Loucy (cell line): ENCODE measurements at regions not wholly inside any gene's neighbourhood (a gene's known extent, or its start where the extent isn't known, plus 50 kb on each side); places are given as distances from the start of the nearest gene placed in this dataset.
"Not testable (repeated sequence)": the region's sequence is repeated elsewhere in the genome, so short reads cannot be mapped to it uniquely, and the experiment has no call there.

Experiments
- H2AFZ ChIP-seq: fragments of 200-600 bp; sonication (generic); 2 replicates; pipeline ENCODE4 v1.6.0; 2016; ENCODE audit warnings: antibody characterized with exemption, mild to moderate bottlenecking, low read length, moderate library complexity
- H3F3A ChIP-seq: fragments of 200-600 bp; 2 replicates; pipeline ENCODE4 v1.6.0; 2016; ENCODE audit warnings: antibody characterized with exemption, low read depth, mild to moderate bottlenecking
- H3K27me3 ChIP-seq: fragments of 200-600 bp; sonication (generic); 2 replicates; pipeline ENCODE4 v1.6.1; 2014; ENCODE audit warnings: low read length, mild to moderate bottlenecking; ENCODE audit not compliant: insufficient read depth, poor library complexity, severe bottlenecking
- H3K36me3 ChIP-seq: fragments of 200-600 bp; sonication (generic); 2 replicates; pipeline ENCODE4 v1.6.1; 2016; ENCODE audit warnings: low read length; ENCODE audit not compliant: insufficient read depth
- H3K4me1 ChIP-seq: fragments of 200-600 bp; sonication (generic); 2 replicates; pipeline ENCODE4 v1.5.1; 2014; ENCODE audit warnings: low read length, mild to moderate bottlenecking; ENCODE audit not compliant: insufficient read depth, poor library complexity, severe bottlenecking
- H3K4me2 ChIP-seq: fragments of 200-600 bp; sonication (generic); 2 replicates; pipeline ENCODE4 v1.6.0; 2014; ENCODE audit warnings: antibody characterized with exemption, low read length, low read depth, mild to moderate bottlenecking; ENCODE audit not compliant: poor library complexity, severe bottlenecking
- H3K4me3 ChIP-seq: fragments of 200-600 bp; sonication (generic); 2 replicates; pipeline ENCODE4 v1.5.1; 2014; ENCODE audit warnings: low read length, mild to moderate bottlenecking, mixed read lengths; ENCODE audit not compliant: poor library complexity, severe bottlenecking
- H3K79me2 ChIP-seq: fragments of 200-600 bp; sonication (generic); 2 replicates; pipeline ENCODE4 v1.6.1; 2014; ENCODE audit warnings: low read length; ENCODE audit not compliant: insufficient read depth
- H3K9ac ChIP-seq: fragments of 200-600 bp; sonication (generic); 2 replicates; pipeline ENCODE4 v1.6.0; 2014; ENCODE audit warnings: mild to moderate bottlenecking, low read depth, low read length, moderate library complexity; ENCODE audit not compliant: poor library complexity, severe bottlenecking
- H3K9me2 ChIP-seq: fragments of 200-600 bp; sonication (generic); replicated peaks from 2 replicates; pipeline ENCODE4 v1.6.1; 2016; ENCODE audit warnings: low read depth, low read length, mixed read lengths
- H3K9me3 ChIP-seq: fragments of 200-600 bp; sonication (generic); 2 replicates; pipeline ENCODE4 v1.6.1; 2014; ENCODE audit warnings: mild to moderate bottlenecking, antibody characterized with exemption, low read length, low read depth; ENCODE audit not compliant: insufficient read depth
- H4K20me1 ChIP-seq: fragments of 200-600 bp; sonication (generic); 2 replicates; pipeline ENCODE4 v1.6.0; 2014; ENCODE audit warnings: antibody characterized with exemption, low read length, mild to moderate bottlenecking; ENCODE audit not compliant: insufficient read depth, poor library complexity, severe bottlenecking
- EZH2phosphoT487 ChIP-seq: fragments of 200-600 bp; IDR thresholded peaks from 2 replicates; pipeline ENCODE4 v1.6.1; 2018; ENCODE audit warnings: antibody characterized with exemption, mild to moderate bottlenecking, moderate library complexity, borderline replicate concordance
- TF ChIP-seq, protein P1 (sequence below): fragments of 200-600 bp; sonication (generic); conservative IDR thresholded peaks from 2 replicates; pipeline ENCODE4 v1.5.1; 2014; ENCODE audit warnings: mild to moderate bottlenecking, antibody characterized with exemption, low read length

DNA sequence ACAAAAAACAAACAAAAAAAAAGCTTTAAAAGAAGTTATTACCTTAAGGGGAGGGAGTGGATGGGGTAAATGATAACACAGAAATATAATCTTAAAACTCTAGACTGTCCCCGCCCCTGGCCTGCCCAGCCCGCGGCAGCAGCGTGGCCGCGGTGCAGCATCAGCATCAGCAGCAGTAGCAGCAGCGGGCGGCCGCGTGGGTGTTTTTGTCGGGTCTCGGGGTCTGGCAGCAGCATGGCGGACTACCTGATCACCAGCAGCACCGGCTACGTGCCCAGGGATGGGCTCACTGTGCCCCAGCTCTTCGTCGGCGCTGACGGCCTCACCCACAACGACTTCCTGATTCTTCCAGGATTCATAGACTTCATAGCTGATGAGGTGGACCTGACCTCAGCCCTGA is 80.0 kb upstream of the ANKRD28 start:
- no peak overlapping the region for H3K9ac ChIP-seq
- H4K20me1 ChIP-seq = no peaks in the 10 kb centered on the region
- H3K27me3 ChIP-seq = no peaks in the 10 kb centered on the region
- no peaks in the 10 kb centered on the region for H3K36me3 ChIP-seq
- no peaks in the 10 kb centered on the region for H3K9me3 ChIP-seq
- TF ChIP-seq EZH2phosphoT487 = no peak
- TF ChIP-seq, protein P1, sequence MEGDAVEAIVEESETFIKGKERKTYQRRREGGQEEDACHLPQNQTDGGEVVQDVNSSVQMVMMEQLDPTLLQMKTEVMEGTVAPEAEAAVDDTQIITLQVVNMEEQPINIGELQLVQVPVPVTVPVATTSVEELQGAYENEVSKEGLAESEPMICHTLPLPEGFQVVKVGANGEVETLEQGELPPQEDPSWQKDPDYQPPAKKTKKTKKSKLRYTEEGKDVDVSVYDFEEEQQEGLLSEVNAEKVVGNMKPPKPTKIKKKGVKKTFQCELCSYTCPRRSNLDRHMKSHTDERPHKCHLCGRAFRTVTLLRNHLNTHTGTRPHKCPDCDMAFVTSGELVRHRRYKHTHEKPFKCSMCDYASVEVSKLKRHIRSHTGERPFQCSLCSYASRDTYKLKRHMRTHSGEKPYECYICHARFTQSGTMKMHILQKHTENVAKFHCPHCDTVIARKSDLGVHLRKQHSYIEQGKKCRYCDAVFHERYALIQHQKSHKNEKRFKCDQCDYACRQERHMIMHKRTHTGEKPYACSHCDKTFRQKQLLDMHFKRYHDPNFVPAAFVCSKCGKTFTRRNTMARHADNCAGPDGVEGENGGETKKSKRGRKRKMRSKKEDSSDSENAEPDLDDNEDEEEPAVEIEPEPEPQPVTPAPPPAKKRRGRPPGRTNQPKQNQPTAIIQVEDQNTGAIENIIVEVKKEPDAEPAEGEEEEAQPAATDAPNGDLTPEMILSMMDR = no peak
- no peak overlapping the region for H3K4me2 ChIP-seq
- H3K9me2 ChIP-seq = no peaks in the 10 kb centered on the region
- no peak overlapping the region for H3K4me3 ChIP-seq
- H3K79me2 ChIP-seq = no peaks in the 10 kb centered on the region
- no peaks in the 10 kb centered on the region for H3K4me1 ChIP-seq
- no peaks in the 10 kb centered on the region for H3F3A ChIP-seq
- no peak overlapping the region for H2AFZ ChIP-seq

DNA sequence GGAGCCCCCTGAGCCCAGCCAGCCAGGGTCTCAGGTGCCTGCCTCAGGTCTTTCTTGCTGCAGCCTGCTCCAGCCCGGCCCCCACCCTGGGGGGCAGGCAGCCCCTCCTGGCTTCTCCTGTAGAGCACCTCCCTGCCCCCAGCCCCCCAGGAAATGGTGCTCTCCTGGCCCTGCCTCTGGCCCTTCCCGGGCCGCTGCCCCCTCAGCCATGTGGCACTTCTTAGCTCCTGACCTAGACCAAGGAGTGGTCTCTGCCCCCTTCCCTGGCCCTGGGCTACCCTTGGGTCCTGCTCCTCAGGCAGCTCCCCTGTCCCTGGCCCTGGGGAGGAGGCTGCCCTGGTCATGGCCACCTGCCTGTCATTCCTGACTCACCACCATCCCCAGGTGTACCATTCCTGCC is 82.0 kb upstream of the ANKRD28 start:
- not testable (repeated sequence) for H3K4me2 ChIP-seq, H3K79me2 ChIP-seq, H3K36me3 ChIP-seq, H3K9me3 ChIP-seq, H4K20me1 ChIP-seq, H3K9me2 ChIP-seq, H3K9ac ChIP-seq, H3K27me3 ChIP-seq, H3K4me3 ChIP-seq, H3F3A ChIP-seq, H2AFZ ChIP-seq, H3K4me1 ChIP-seq

DNA sequence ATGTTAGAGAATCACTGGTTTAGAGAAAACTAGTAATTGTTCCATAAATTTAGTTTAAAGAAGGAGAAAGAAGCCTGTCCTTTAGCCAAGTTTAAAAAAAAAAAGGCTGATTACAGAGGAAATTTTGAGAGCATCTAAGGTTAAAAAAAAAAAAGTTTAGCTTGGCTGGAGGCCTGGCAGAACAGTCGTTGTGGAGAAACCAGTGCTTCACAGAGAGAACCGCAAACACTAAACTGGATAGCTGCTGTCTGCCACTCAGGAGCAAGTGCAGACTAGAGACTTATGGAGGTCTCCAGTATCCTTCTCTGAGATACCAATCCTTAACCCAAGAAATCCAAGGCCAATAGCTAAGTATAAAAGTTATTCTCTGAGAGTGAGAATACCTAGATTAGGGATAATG is 84.8 kb upstream of the ANKRD28 start:
- no peaks in the 10 kb centered on the region for H4K20me1 ChIP-seq
- TF ChIP-seq, protein P1 = no peak
- no peak for TF ChIP-seq EZH2phosphoT487
- no peaks in the 10 kb centered on the region for H3K27me3 ChIP-seq
- no peak overlapping the region for H3K9ac ChIP-seq
- no peaks in the 10 kb centered on the region for H3K9me3 ChIP-seq
- H3F3A ChIP-seq = no peaks in the 10 kb centered on the region
- H2AFZ ChIP-seq = no peak overlapping the region
- H3K4me2 ChIP-seq = no peak overlapping the region
- H3K36me3 ChIP-seq = no peaks in the 10 kb centered on the region
- H3K79me2 ChIP-seq = no peaks in the 10 kb centered on the region
- H3K4me3 ChIP-seq = no peak overlapping the region
- H3K9me2 ChIP-seq = no peaks in the 10 kb centered on the region
- no peaks in the 10 kb centered on the region for H3K4me1 ChIP-seq

DNA sequence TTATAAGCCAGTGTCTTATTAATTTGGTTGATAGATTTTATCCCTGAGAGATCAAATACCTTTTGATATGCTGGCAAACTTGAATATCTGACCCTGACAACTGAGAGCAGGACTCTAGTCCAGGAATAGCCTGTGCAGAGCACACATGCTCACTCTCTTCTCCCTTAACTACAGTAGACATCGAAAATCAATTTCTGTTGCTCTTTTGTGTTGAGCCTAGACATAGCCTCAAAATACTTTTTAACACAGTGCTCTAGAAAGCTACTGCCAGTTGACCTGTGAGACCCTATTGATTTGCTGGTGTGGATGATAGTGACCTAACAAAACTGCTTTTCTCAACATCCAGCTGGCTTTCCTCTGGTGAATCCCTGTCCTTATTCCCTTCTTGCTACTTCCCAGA is 86.4 kb upstream of the ANKRD28 start:
- no peaks in the 10 kb centered on the region for H4K20me1 ChIP-seq
- H3K9ac ChIP-seq = no peak overlapping the region
- no peaks in the 10 kb centered on the region for H3K9me3 ChIP-seq
- no peaks in the 10 kb centered on the region for H3F3A ChIP-seq
- no peak overlapping the region for H2AFZ ChIP-seq
- H3K4me3 ChIP-seq = no peak overlapping the region
- no peak for TF ChIP-seq EZH2phosphoT487
- TF ChIP-seq, protein P1 = no peak
- H3K27me3 ChIP-seq = no peaks in the 10 kb centered on the region
- no peak overlapping the region for H3K4me2 ChIP-seq
- H3K9me2 ChIP-seq = no peaks in the 10 kb centered on the region
- H3K79me2 ChIP-seq = no peaks in the 10 kb centered on the region
- no peaks in the 10 kb centered on the region for H3K4me1 ChIP-seq
- no peaks in the 10 kb centered on the region for H3K36me3 ChIP-seq
